ENCODE measurements at regions not wholly inside any gene's neighbourhood (a gene's known extent, or its start where the extent isn't known, plus 50 kb on each side); places are given as distances from the start of the nearest gene placed in this dataset.

GRCh38 chr11:115623021-115623451 lies 118.8 kb upstream of the CADM1 start:
- 23 to 55% methylated on average over 2 to 9 of the region's 9 CpGs for WGBS, 2 donors
- Histone ChIP-seq H3K4me1 (no peaks in the 10 kb centered on the region), H3K27ac (peak overlapping the region in 2 of 4 donors; percentile 57 to 71), H3K4me3 (no peak overlapping the region), H3K36me3 (no peaks in the 10 kb centered on the region), H3K27me3 (no peaks in the 10 kb centered on the region), H3K9me3 (peaks cover 0 to 4% (median 0%) of the 10 kb centered on the region in 4 donors)
- DNase-seq = peak; percentile 36 to 59
- TF ChIP-seq POLR2A (IDR thresholded peaks at IDR 0.05) = no peak
- TF ChIP-seq CTCF (IDR thresholded peaks at IDR 0.05) = no peak
- TF ChIP-seq EP300 (IDR thresholded peaks at IDR 0.05) = peak in 2 of 4 donors; percentile 39 to 58
- TF ChIP-seq POLR2AphosphoS5 (IDR thresholded peaks at IDR 0.05) = peak; percentile 76 to 78
- ATAC-seq (ENCODE audit: low FRiP score in 2 of 2) = peak; percentile 72 to 89

- H3K9me3 ChIP-seq = peaks cover 0 to 4% (median 0%) of the 10 kb centered on the region in 4 donors
- TF ChIP-seq EP300 (IDR thresholded peaks at IDR 0.05) (no peak), POLR2A (IDR thresholded peaks at IDR 0.05) (no peak), CTCF (IDR thresholded peaks at IDR 0.05) (no peak), POLR2AphosphoS5 (IDR thresholded peaks at IDR 0.05) (no peak)
- no peaks in the 10 kb centered on the region for H3K4me1 ChIP-seq
- H3K27ac ChIP-seq = no peak overlapping the region
- H3K27me3 ChIP-seq = no peaks in the 10 kb centered on the region
- H3K36me3 ChIP-seq = no peaks in the 10 kb centered on the region
- ATAC-seq (ENCODE audit: low FRiP score in 2 of 2) (no peak), DNase-seq (no peak)
- no peak overlapping the region for H3K4me3 ChIP-seq
These were observed 114.2 kb upstream of the CADM1 start for GRCh38 chr11:115618428-115618827.

DNA sequence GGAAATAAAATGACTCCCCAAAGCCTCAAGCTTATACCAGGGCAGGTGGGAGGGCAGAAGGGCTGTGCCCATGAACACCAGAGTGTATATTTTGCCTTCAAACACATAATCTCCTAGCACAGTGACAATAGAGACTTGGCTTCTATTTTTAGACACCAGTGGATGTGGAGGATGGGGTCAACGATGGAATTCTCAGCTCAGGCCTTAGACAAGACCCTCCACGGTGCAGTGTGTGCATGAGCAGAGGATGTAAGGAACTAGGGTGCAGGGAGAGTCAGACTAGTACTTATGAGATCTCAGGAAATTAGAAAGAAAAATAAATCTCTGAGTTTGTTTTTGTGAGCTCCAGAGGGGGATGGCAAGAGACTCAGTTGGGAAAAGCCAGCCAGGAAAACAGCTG lies 113.6 kb upstream of the CADM1 start:
- TF ChIP-seq POLR2AphosphoS5 (IDR thresholded peaks at IDR 0.05) = no peak
- TF ChIP-seq CTCF (IDR thresholded peaks at IDR 0.05) = no peak
- no peak for TF ChIP-seq POLR2A (IDR thresholded peaks at IDR 0.05)
- no peak for TF ChIP-seq EP300 (IDR thresholded peaks at IDR 0.05)
- no peaks in the 10 kb centered on the region for H3K36me3 ChIP-seq
- no peak for ATAC-seq (ENCODE audit: low FRiP score in 2 of 2)
- DNase-seq = no peak
- no peaks in the 10 kb centered on the region for H3K4me1 ChIP-seq
- 34 to 43% methylated on average over 2 of the region's 2 CpGs for WGBS, 2 donors
- no peaks in the 10 kb centered on the region for H3K27me3 ChIP-seq
- no peak overlapping the region for H3K27ac ChIP-seq
- peaks cover 0 to 4% (median 0%) of the 10 kb centered on the region in 4 donors for H3K9me3 ChIP-seq
- no peak overlapping the region for H3K4me3 ChIP-seq

GRCh38 chr11:115616971-115617370 lies 112.8 kb upstream of the CADM1 start:
- Histone ChIP-seq H3K4me1 (no peaks in the 10 kb centered on the region), H3K4me3 (no peak overlapping the region), H3K9me3 (peaks cover 0 to 4% (median 0%) of the 10 kb centered on the region in 4 donors), H3K36me3 (no peaks in the 10 kb centered on the region), H3K27me3 (no peaks in the 10 kb centered on the region), H3K27ac (no peak overlapping the region)
- DNase-seq (no peak), ATAC-seq (ENCODE audit: low FRiP score in 2 of 2) (peak in 1 of 2 donors; percentile 46)
- TF ChIP-seq POLR2AphosphoS5 (IDR thresholded peaks at IDR 0.05) (no peak), POLR2A (IDR thresholded peaks at IDR 0.05) (no peak)
- WGBS, 2 donors = 20 to 39% methylated on average over 2 of the region's 2 CpGs

GRCh38 chr11:115613986-115614632 lies 109.9 kb upstream of the CADM1 start:
- peak in 1 of 2 donors; percentile 47 for ATAC-seq (ENCODE audit: low FRiP score in 2 of 2)
- DNase-seq = no peak
- no peak overlapping the region for H3K27ac ChIP-seq
- H3K4me1 ChIP-seq = no peaks in the 10 kb centered on the region
- H3K4me3 ChIP-seq = no peak overlapping the region
- H3K36me3 ChIP-seq = no peaks in the 10 kb centered on the region
- TF ChIP-seq POLR2AphosphoS5 (IDR thresholded peaks at IDR 0.05) = no peak
- TF ChIP-seq CTCF (IDR thresholded peaks at IDR 0.05) = no peak
- no peak for TF ChIP-seq POLR2A (IDR thresholded peaks at IDR 0.05)
- TF ChIP-seq EP300 (IDR thresholded peaks at IDR 0.05) = no peak
- no peaks in the 10 kb centered on the region for H3K27me3 ChIP-seq
- 78 to 88% methylated on average over 8 to 9 of the region's 9 CpGs for WGBS, 2 donors
- peaks cover 0 to 4% (median 0%) of the 10 kb centered on the region in 4 donors for H3K9me3 ChIP-seq
